B cell (primary cell): ENCODE measurements at regions not wholly inside any gene's neighbourhood (a gene's known extent, or its start where the extent isn't known, plus 50 kb on each side); places are given as distances from the start of the nearest gene placed in this dataset.

ENCODE experiments used
- ATAC-seq: fragments of 200-7000 bp; cut with Tn5 transposase; one replicate; pipeline ENCODE4 v1.10.0; 2021; ENCODE audit warnings: low read depth, mild to moderate bottlenecking, moderate number of reproducible peaks, moderate library complexity
- CTCF ChIA-PET: fragments of 350-600 bp; sonication (Branson Sonifier 250); formaldehyde crosslinking; loops from one replicate; lab custom pipeline; 2021; ENCODE audit warnings: antibody characterized with exemption, inconsistent platforms; lab: Charles Lee
- POLR2A ChIA-PET: fragments of 350-600 bp; sonication (Branson Sonifier 250); formaldehyde crosslinking; loops from one replicate; lab custom pipeline; 2021; ENCODE audit warnings: antibody characterized with exemption; lab: Charles Lee
- DNase-seq: peaks from one replicate; pipeline ENCODE4 v3.0.0; 2013
- H2AFZ ChIP-seq: 2 replicates; pipeline ENCODE4 v1.6.1; 2012; ENCODE audit warnings: mild to moderate bottlenecking, low read depth, low read length; ENCODE audit not compliant: insufficient read depth, poor library complexity, severe bottlenecking
- H3K27ac ChIP-seq, 2 donors: 1 replicate in 1 of 2; 2 replicates in 1 of 2; pipeline ENCODE4 v1.5.1; 2012 to 2013; ENCODE audit warnings: low read length in 2 of 2, mild to moderate bottlenecking in 2 of 2, moderate library complexity in 1 of 2
- H3K27me3 ChIP-seq, 4 experiments: fragments of 200-600 bp in 1 of 4; sonication (generic) in 1 of 4; replicated peaks in 1 of 4; 1 replicate in 2 of 4; 2 replicates in 2 of 4; pipeline versions ENCODE4 v1.6.1 to v1.7.0; 2013 to 2016; ENCODE audit warnings: low read length in 3 of 4, mild to moderate bottlenecking in 2 of 4, mixed read lengths in 1 of 4, moderate library complexity in 1 of 4; ENCODE audit not compliant: insufficient read depth in 4 of 4, control insufficient read depth in 3 of 4; ENCODE audit errors: control extremely low read depth in 1 of 4
- H3K36me3 ChIP-seq, 2 experiments: replicated peaks in 1 of 2; 1 replicate in 1 of 2; 2 replicates in 1 of 2; pipeline versions ENCODE4 v1.6.1 to v1.7.1; 2013; ENCODE audit warnings: low read length in 1 of 2; ENCODE audit not compliant: insufficient read depth in 2 of 2, control insufficient read depth in 1 of 2; ENCODE audit errors: control extremely low read depth in 1 of 2, extremely low read depth in 1 of 2
- H3K4me1 ChIP-seq, 2 donors: fragments of 200-600 bp in 1 of 2; sonication (generic) in 1 of 2; 1 replicate in 1 of 2; 2 replicates in 1 of 2; pipeline versions ENCODE4 v1.5.1 to v1.6.1; 2013 to 2017; ENCODE audit warnings: low read length in 2 of 2; ENCODE audit not compliant: control insufficient read depth in 2 of 2, insufficient read depth in 2 of 2
- H3K4me2 ChIP-seq: replicated peaks from 2 replicates; pipeline ENCODE3; 2012; ENCODE audit warnings: mild to moderate bottlenecking, low read depth, low read length; ENCODE audit not compliant: poor library complexity, severe bottlenecking
- H3K4me3 ChIP-seq, 5 experiments: fragments of 200-600 bp in 1 of 5; sonication (generic) in 1 of 5; 1 replicate in 3 of 5; 2 replicates in 2 of 5; pipeline versions ENCODE4 v1.5.1 to v1.7.0; 2011 to 2016; ENCODE audit warnings: low read length in 4 of 5, mild to moderate bottlenecking in 4 of 5, low read depth in 2 of 5, control low read depth in 1 of 5, moderate library complexity in 1 of 5; ENCODE audit not compliant: insufficient read depth in 1 of 5; ENCODE audit errors: control extremely low read depth in 1 of 5, extremely low read depth in 1 of 5
- H3K79me2 ChIP-seq: fragments of 200-600 bp; sonication (generic); one replicate; pipeline ENCODE4 v1.6.0; 2016; ENCODE audit warnings: low read length; ENCODE audit not compliant: control insufficient read depth, insufficient read depth
- H3K9ac ChIP-seq: fragments of 200-600 bp; sonication (generic); 2 replicates; pipeline ENCODE4 v1.6.1; 2017; ENCODE audit warnings: mild to moderate bottlenecking, low read length, moderate library complexity
- H3K9me3 ChIP-seq, 3 donors: one replicate each; pipeline versions ENCODE4 v1.6.1 to v1.7.1; 2013; ENCODE audit warnings: low read length in 2 of 3; ENCODE audit not compliant: control insufficient read depth in 2 of 3, insufficient read depth in 1 of 3; ENCODE audit errors: control extremely low read depth in 1 of 3
- H4K20me1 ChIP-seq: 2 replicates; pipeline ENCODE4 v1.6.0; 2012; ENCODE audit warnings: mild to moderate bottlenecking, low read length; ENCODE audit not compliant: insufficient read depth, control insufficient read depth, poor library complexity, severe bottlenecking
- H3K27ac Mint-ChIP-seq: one replicate; pipeline ENCODE4 v1.8.0; 2021; ENCODE audit warnings: mixed read lengths
- H3K27me3 Mint-ChIP-seq: one replicate; pipeline ENCODE4 v1.8.0; 2021; ENCODE audit warnings: mixed read lengths
- H3K4me1 Mint-ChIP-seq: one replicate; pipeline ENCODE4 v1.8.0; 2021; ENCODE audit warnings: mixed read lengths
- H3K4me3 Mint-ChIP-seq: one replicate; pipeline ENCODE4 v1.8.0; 2021; ENCODE audit warnings: mixed read lengths
- H3K9me3 Mint-ChIP-seq: one replicate; pipeline ENCODE4 v1.8.0; 2022; ENCODE audit warnings: mixed read lengths; ENCODE audit not compliant: insufficient read depth
- EZH2 ChIP-seq: IDR thresholded peaks from 2 replicates; pipeline ENCODE4 v1.6.1; 2012; ENCODE audit warnings: borderline replicate concordance, low read depth, mild to moderate bottlenecking, moderate library complexity, low read length; ENCODE audit not compliant: insufficient read depth, poor library complexity, severe bottlenecking
- WGBS: methylation state at CpG from one replicate; pipeline ENCODE4 v1.1.5; 2013; ENCODE audit warnings: missing lambda C conversion rate; ENCODE audit not compliant: insufficient coverage; 5-methylcytosine and 5-hydroxymethylcytosine counted together
- intact Hi-C: fragments of 100-400 bp; cut with micrococcal nuclease; formaldehyde crosslinking; loops from one replicate; pipeline ENCODE4 v1.10.0; 2022
- TF ChIP-seq, protein P1 (sequence below): fragments of 200-600 bp; IDR thresholded peaks from one replicate; pipeline ENCODE4 v1.8.0; 2022; ENCODE audit warnings: antibody characterized with exemption, mild to moderate bottlenecking

DNA sequence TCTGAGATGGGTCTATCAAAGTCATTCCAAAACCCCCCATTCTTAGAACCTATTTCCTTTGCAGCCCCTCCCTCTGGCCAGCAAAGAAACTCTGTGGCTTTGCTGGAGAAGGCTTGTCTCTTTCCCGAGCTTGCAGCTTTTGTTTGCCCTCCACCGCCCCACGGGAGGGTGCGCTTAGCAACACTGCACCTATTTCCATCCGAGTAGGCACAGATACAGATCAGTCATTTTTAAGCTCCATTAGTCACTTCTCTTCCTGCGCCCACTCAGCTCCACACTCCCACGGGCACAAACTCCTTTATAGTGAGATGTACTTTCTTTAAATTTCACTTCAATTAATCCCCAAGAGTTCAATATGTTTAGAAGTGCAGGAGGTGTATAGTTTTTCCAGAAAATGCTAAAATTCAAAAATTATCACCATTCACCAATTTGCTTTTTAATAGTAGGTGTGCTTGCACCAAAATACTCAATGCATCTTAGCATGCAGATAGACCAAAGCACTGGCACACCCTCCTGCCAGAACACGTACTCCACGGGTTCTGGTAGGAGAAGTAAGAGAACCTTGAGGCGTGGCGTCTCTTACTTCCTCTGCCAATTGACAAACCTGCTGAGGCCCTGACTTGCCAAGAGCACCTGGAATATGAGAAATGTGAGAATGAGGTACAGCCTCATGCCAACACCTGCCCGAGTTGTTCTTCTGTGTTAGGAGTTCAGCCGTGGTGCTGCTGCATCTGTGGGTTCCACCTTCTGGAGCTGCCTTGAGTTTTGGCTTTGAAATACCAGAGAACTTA lies 183.7 kb downstream of the TEX29 start:
- H3K4me3 Mint-ChIP-seq: no peak overlapping the region
- CTCF ChIA-PET: no interaction called here
- H2AFZ ChIP-seq: no peak overlapping the region
- H3K9me3 Mint-ChIP-seq: peaks cover 5% of the 10 kb centered on the region
- peaks cover 0 to 2% (median 0%) of the 10 kb centered on the region in 4 experiments for H3K27me3 ChIP-seq
- no peak overlapping the region for H3K27ac Mint-ChIP-seq
- POLR2A ChIA-PET: no interaction called here
- H3K36me3 ChIP-seq: no peaks in the 10 kb centered on the region
- no peak overlapping the region for H3K9ac ChIP-seq
- intact Hi-C loops: no loop called here
- no peaks in the 10 kb centered on the region for H3K79me2 ChIP-seq
- peaks cover 0 to 19% (median 0%) of the 10 kb centered on the region in 3 donors for H3K9me3 ChIP-seq
- no peak overlapping the region for H3K27ac ChIP-seq
- H3K4me3 ChIP-seq: no peak overlapping the region
- peaks cover 14% of the 10 kb centered on the region for H3K27me3 Mint-ChIP-seq
- ATAC-seq (no peak), DNase-seq (no peak)
- no peaks in the 10 kb centered on the region for H3K4me1 ChIP-seq
- TF ChIP-seq EZH2: no peak
- TF ChIP-seq, protein P1, sequence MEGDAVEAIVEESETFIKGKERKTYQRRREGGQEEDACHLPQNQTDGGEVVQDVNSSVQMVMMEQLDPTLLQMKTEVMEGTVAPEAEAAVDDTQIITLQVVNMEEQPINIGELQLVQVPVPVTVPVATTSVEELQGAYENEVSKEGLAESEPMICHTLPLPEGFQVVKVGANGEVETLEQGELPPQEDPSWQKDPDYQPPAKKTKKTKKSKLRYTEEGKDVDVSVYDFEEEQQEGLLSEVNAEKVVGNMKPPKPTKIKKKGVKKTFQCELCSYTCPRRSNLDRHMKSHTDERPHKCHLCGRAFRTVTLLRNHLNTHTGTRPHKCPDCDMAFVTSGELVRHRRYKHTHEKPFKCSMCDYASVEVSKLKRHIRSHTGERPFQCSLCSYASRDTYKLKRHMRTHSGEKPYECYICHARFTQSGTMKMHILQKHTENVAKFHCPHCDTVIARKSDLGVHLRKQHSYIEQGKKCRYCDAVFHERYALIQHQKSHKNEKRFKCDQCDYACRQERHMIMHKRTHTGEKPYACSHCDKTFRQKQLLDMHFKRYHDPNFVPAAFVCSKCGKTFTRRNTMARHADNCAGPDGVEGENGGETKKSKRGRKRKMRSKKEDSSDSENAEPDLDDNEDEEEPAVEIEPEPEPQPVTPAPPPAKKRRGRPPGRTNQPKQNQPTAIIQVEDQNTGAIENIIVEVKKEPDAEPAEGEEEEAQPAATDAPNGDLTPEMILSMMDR: no peak
- H3K4me2 ChIP-seq: no peak overlapping the region
- no peaks in the 10 kb centered on the region for H4K20me1 ChIP-seq
- no peaks in the 10 kb centered on the region for H3K4me1 Mint-ChIP-seq
- 75% methylated on average over 8 of the region's 13 CpGs for WGBS

DNA sequence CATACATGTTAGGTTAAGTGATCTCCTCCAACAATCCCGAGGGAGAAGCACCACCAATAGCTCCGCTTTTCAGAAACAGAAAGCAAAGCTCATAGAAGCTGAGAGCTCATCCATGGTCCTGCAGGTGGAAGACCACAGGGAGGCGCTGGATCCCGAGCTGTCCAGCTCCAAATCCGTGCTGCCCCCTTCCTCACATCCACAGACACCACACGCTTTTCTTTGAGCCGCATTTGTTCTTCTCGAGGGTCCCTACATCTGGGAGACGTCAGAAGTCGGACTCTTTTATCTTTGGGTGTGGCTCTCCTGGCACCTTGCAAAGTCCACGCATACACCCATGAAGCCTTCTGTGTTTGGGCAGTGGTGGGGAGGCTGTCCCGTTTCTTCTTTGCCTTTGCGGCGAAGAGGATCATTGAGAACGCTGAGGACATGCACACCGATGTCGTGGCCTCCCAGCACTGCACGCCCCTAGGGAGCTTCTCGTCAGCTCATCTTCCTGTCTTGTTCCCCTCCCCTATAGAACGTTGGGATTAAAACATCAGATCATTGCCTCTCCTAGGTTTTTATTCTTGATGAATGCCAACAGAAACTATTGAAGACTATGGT lies 184.8 kb downstream of the TEX29 start:
- no peaks in the 10 kb centered on the region for H3K79me2 ChIP-seq
- H3K4me3 ChIP-seq: no peak overlapping the region
- CTCF ChIA-PET: interaction anchor here (0.9 kb wide), 1 partner anchor 1101 kb away, joined by 4 read pairs; no protein-coding TSS in a partner anchor
- H3K9me3 Mint-ChIP-seq: peaks cover 5% of the 10 kb centered on the region
- H2AFZ ChIP-seq: no peak overlapping the region
- POLR2A ChIA-PET: no interaction called here
- 50% methylated on average over 16 of the region's 20 CpGs for WGBS
- H3K27ac Mint-ChIP-seq: no peak overlapping the region
- DNase-seq: no peak
- no peaks in the 10 kb centered on the region for H4K20me1 ChIP-seq
- ATAC-seq: no peak
- peaks cover 0 to 2% (median 0%) of the 10 kb centered on the region in 4 experiments for H3K27me3 ChIP-seq
- H3K4me1 Mint-ChIP-seq: no peaks in the 10 kb centered on the region
- no peak overlapping the region for H3K4me2 ChIP-seq
- no peaks in the 10 kb centered on the region for H3K4me1 ChIP-seq
- no peak for TF ChIP-seq EZH2
- TF ChIP-seq, protein P1: no peak
- peaks cover 0 to 19% (median 0%) of the 10 kb centered on the region in 3 donors for H3K9me3 ChIP-seq
- no peak overlapping the region for H3K9ac ChIP-seq
- intact Hi-C loops: no loop called here
- H3K27ac ChIP-seq: no peak overlapping the region
- H3K27me3 Mint-ChIP-seq: peaks cover 14% of the 10 kb centered on the region
- no peaks in the 10 kb centered on the region for H3K36me3 ChIP-seq
- no peak overlapping the region for H3K4me3 Mint-ChIP-seq
